Body of pancreas (tissue), 4 donors: ENCODE measurements at regions not wholly inside any gene's neighbourhood (a gene's known extent, or its start where the extent isn't known, plus 50 kb on each side); places are given as distances from the start of the nearest gene placed in this dataset.

Source experiments
- POLR2A ChIP-seq, 3 donors: fragments of 450-650 bp; IDR thresholded peaks; one replicate each; pipeline ENCODE4 v1.6.1; 2016; ENCODE audit warnings: antibody characterized with exemption in 3 of 3, mild to moderate bottlenecking in 2 of 3
- TF ChIP-seq, protein P1 (sequence below), 7 experiments: fragments of 450-650 bp in 4 of 7; fragments of 200-600 bp in 3 of 7; sonication (generic) in 3 of 7; IDR thresholded peaks; one replicate each; pipeline ENCODE4 v1.5.1; 2016 to 2019; ENCODE audit warnings: antibody characterized with exemption in 7 of 7

DNA sequence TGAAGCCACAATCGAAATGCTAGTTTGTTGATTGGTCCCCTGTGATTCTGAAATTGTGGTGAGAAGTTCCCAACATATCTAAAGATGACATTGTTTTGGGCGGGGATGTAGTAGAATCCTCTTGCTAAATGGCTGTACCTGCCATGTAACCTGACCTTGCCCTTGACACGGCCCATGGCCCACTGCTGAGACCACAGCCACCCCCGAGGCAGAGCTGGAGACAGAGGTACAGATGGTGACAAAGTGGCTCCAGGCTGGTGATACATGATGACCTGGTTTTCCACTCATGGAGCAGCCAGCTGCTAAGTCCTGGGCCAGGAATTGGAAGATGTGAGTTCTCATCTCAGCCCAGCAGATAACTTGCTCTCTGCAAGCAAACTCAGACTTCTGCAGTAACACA is 226.5 kb downstream of the FOXD2 start:
- TF ChIP-seq, protein P1, sequence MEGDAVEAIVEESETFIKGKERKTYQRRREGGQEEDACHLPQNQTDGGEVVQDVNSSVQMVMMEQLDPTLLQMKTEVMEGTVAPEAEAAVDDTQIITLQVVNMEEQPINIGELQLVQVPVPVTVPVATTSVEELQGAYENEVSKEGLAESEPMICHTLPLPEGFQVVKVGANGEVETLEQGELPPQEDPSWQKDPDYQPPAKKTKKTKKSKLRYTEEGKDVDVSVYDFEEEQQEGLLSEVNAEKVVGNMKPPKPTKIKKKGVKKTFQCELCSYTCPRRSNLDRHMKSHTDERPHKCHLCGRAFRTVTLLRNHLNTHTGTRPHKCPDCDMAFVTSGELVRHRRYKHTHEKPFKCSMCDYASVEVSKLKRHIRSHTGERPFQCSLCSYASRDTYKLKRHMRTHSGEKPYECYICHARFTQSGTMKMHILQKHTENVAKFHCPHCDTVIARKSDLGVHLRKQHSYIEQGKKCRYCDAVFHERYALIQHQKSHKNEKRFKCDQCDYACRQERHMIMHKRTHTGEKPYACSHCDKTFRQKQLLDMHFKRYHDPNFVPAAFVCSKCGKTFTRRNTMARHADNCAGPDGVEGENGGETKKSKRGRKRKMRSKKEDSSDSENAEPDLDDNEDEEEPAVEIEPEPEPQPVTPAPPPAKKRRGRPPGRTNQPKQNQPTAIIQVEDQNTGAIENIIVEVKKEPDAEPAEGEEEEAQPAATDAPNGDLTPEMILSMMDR (IDR thresholded peaks at IDR 0.05): no peak
- TF ChIP-seq POLR2A (IDR thresholded peaks at IDR 0.05): no peak
